ENCODE measurements at regions not wholly inside any gene's neighbourhood (a gene's known extent, or its start where the extent isn't known, plus 50 kb on each side); places are given as distances from the start of the nearest gene placed in this dataset.

DNA sequence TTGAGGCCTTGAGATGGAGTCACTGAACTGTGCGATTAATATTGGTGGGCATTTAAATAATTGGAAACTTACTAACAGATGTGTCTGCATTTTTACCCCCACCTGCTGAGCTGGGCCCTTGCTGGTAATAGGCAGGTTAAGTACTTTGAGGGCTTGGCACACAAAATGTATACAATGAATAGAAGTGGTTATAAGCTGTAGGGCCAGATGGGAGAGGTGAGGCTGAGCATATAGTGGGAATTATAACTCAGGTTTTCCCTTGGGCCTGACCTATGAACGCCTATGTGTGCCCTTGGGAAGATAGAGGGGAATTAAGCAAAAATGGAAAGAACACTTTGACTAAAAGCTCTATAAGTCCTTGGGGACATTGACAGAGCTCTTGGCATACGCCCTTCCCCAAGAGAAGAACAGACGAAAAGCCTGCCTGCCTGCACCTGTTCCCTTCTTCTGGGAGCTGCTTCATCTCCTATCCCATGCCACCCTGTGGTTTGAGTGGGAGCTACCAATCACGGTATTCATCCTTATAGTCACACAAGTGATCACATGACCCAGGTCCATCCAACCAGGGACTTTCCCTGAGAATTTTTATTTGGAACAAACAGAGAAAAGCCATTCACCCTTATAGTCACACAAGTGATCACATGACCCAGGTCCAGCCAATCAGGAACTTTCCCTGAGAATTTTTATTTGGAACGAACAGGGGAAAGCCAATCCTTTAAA is 260.7 kb upstream of the CSF3R start:
- no peak overlapping the region for H3K27ac ChIP-seq
- no peak for TF ChIP-seq ZFX (IDR thresholded peaks at IDR 0.05)
- TF ChIP-seq, protein P1, sequence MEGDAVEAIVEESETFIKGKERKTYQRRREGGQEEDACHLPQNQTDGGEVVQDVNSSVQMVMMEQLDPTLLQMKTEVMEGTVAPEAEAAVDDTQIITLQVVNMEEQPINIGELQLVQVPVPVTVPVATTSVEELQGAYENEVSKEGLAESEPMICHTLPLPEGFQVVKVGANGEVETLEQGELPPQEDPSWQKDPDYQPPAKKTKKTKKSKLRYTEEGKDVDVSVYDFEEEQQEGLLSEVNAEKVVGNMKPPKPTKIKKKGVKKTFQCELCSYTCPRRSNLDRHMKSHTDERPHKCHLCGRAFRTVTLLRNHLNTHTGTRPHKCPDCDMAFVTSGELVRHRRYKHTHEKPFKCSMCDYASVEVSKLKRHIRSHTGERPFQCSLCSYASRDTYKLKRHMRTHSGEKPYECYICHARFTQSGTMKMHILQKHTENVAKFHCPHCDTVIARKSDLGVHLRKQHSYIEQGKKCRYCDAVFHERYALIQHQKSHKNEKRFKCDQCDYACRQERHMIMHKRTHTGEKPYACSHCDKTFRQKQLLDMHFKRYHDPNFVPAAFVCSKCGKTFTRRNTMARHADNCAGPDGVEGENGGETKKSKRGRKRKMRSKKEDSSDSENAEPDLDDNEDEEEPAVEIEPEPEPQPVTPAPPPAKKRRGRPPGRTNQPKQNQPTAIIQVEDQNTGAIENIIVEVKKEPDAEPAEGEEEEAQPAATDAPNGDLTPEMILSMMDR (conservative IDR thresholded peaks at IDR 0.05) = no peak

DNA sequence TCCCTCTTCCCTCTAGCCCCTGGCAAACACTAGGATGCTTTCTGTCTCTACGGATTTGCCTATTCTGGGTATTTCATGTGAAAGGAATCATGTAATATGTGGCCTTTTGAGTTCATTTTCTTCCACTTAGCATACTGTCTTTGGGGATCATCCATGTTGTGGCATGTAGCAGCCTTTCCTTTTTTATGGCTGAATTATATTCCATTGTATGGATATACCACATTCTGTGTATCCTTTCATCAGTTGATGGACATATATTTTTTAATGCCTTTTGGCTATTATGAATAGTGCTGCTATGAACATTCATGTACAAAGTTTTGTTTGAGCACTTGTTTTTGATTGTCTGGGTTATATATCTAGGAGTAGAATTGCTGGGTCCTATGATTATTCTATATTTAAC is 258.4 kb upstream of the CSF3R start:
- H3K27ac ChIP-seq = no peak overlapping the region
- TF ChIP-seq ZFX (IDR thresholded peaks at IDR 0.05) = no peak
- TF ChIP-seq, protein P1 (conservative IDR thresholded peaks at IDR 0.05) = no peak

- no peak overlapping the region for H3K27ac ChIP-seq
- TF ChIP-seq ZFX (IDR thresholded peaks at IDR 0.05) = no peak
- TF ChIP-seq, protein P1 (conservative IDR thresholded peaks at IDR 0.05) = no peak
Observed at GRCh38 chr1:36740446-36740845, 257.7 kb upstream of the CSF3R start.

DNA sequence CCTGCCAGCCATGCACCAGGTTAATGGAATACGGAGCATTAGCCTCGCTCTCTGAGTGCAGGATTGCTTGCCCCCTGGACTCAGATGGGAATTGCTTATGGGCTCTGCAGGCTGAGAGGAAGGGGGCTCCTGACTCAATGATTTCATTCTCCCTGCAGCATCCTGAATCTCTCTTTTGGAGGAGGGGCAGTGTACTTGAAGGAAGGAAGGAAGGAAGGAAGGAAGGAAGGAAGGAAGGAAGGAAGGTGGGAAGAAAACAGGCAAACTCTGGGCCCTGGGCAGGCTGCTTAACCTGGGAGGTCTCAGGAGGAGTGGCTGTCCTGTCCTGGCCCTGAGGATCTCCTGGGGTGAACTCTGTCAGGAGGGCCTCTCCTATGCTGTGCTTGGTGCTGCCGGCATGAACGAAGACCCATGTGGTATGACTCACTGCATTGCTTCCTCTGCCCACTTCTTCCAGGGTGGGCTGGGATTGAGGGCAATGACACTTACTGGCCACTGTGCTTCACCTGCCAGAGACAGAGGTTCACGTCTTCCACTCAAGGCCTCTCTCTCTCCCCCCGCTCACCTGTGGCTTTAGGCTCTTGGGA is 257.1 kb upstream of the CSF3R start:
- TF ChIP-seq, protein P1 (conservative IDR thresholded peaks at IDR 0.05) = no peak
- no peak for TF ChIP-seq ZFX (IDR thresholded peaks at IDR 0.05)
- no peak overlapping the region for H3K27ac ChIP-seq

- TF ChIP-seq ZFX (IDR thresholded peaks at IDR 0.05) = no peak
- TF ChIP-seq, protein P1 (conservative IDR thresholded peaks at IDR 0.05) = no peak
- H3K27ac ChIP-seq = no peak overlapping the region
Observed at GRCh38 chr1:36738245-36738644, 255.5 kb upstream of the CSF3R start.

DNA sequence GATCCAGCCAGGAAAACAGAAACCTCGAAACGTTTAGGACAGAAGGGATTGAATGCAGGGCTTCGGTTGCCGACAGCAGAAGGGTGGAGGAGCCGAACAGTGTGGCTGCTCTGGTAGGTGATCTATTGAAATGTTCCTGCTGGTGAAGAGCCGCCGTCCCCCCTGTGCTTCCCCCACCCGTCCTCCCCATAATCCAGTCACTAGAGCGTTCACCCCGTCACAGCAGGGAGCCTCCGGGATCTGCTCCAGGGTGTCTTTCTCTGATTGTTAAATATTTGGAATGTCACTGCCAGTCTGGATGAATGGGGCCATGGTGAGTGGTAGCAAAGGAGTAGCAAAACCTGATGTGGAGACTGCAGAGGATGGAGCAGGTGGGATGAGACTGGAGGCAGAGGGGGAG is 255.1 kb upstream of the CSF3R start:
- H3K27ac ChIP-seq = no peak overlapping the region
- no peak for TF ChIP-seq ZFX (IDR thresholded peaks at IDR 0.05)
- TF ChIP-seq, protein P1 (conservative IDR thresholded peaks at IDR 0.05) = no peak

- no peak overlapping the region for H3K27ac ChIP-seq
- TF ChIP-seq, protein P1 (conservative IDR thresholded peaks at IDR 0.05) = no peak
- TF ChIP-seq ZFX (IDR thresholded peaks at IDR 0.05) = no peak
Observed at GRCh38 chr1:36737038-36737555, 254.4 kb upstream of the CSF3R start.

All from C4-2B (cell line).